ENCODE measurements at regions not wholly inside any gene's neighbourhood (a gene's known extent, or its start where the extent isn't known, plus 50 kb on each side); places are given as distances from the start of the nearest gene placed in this dataset.

DNA sequence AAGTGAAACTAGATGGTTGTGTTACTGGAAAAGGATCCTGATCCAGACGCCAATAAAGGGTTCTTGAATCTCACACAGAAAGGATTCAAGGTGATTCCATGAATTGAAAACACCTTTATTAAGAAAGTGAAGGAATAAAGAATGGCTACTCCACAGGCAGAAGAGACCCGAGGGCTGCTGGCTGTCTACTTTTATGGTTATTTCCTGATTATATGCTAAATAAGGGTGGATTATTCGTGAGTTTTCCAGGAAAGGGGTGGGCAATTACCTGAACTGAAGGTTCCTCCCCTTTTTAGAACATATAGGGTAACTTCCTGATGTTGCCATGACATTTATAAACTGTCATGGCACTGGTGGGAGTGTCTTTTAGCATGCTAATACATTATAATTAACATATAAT lies 50.9 kb upstream of the WARS2 start:
- Histone ChIP-seq H3K9me3 (no peaks in the 10 kb centered on the region), H3K4me1 (ENCODE audit: low read depth) (no peaks in the 10 kb centered on the region), H3K36me3 (ENCODE audit: low read depth) (no peaks in the 10 kb centered on the region), H3K4me3 (no peak overlapping the region)
- intact Hi-C loops (cut with DNase I, micrococcal nuclease) = no loop called here
- no peak for ATAC-seq
- TF ChIP-seq, protein P1, sequence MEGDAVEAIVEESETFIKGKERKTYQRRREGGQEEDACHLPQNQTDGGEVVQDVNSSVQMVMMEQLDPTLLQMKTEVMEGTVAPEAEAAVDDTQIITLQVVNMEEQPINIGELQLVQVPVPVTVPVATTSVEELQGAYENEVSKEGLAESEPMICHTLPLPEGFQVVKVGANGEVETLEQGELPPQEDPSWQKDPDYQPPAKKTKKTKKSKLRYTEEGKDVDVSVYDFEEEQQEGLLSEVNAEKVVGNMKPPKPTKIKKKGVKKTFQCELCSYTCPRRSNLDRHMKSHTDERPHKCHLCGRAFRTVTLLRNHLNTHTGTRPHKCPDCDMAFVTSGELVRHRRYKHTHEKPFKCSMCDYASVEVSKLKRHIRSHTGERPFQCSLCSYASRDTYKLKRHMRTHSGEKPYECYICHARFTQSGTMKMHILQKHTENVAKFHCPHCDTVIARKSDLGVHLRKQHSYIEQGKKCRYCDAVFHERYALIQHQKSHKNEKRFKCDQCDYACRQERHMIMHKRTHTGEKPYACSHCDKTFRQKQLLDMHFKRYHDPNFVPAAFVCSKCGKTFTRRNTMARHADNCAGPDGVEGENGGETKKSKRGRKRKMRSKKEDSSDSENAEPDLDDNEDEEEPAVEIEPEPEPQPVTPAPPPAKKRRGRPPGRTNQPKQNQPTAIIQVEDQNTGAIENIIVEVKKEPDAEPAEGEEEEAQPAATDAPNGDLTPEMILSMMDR (IDR thresholded peaks at IDR 0.05) = no peak
- DNase-seq = no peak

DNA sequence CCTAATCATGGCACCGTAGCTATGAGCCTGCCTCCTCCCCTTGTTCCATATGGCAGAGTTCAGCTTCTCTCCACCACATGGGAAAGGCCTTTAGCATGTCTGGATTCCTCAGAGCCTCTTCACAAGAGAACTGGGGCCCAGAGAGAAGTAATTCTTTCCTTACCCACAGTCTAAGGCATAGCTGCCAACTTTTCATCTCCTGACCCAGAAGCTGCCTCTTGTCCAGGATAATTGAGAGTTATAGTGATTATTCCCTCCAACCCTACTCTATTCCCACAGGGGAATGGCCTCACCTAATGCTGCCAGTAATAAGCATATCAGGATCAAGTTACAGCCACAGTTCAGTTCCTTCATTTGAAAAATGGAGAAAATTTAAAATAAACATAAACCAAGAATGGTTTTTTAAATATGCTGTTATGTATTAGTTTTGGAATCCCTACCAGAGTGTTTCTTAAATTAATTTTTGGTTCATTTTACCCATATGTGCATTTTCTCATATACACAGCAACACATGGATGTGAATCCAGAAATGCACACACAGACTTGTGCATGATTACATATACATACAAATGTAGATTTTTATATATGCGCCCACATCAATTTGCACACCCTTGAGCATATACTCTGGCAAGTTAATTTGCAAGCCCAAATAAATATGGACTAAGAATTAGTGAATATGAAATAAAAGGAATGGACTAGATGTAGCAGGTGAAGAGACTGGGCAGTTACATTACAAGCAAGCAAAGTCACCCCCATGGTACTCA lies 63.9 kb upstream of the WARS2 start:
- ATAC-seq (no peak), DNase-seq (no peak)
- H3K4me3 ChIP-seq = no peak overlapping the region
- no peaks in the 10 kb centered on the region for H3K36me3 ChIP-seq (ENCODE audit: low read depth)
- TF ChIP-seq, protein P1 (IDR thresholded peaks at IDR 0.05) = no peak
- intact Hi-C loops (cut with DNase I, micrococcal nuclease) = no loop called here
- H3K4me1 ChIP-seq (ENCODE audit: low read depth) = no peaks in the 10 kb centered on the region
- peaks cover 3% of the 10 kb centered on the region for H3K9me3 ChIP-seq

DNA sequence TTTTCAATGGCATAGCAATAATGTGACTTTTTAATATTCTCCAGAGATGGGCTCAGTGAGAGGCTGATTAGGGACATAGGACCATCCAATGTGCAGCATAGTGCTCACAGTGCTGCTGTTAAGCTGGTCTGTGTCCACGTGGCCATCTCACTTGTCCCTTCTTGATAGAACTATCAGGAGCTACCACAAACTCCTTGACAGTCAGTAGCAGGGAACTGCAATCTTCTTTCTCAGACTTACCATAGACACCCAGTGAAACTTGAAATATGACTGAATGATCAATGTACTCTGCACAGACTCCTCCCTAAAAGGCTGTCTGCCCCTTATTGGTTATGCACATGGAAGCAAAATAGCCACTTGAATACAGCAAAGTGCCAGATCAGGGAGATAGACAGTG lies 64.5 kb upstream of the WARS2 start:
- H3K4me1 ChIP-seq (ENCODE audit: low read depth) = no peaks in the 10 kb centered on the region
- no peak for DNase-seq
- no peaks in the 10 kb centered on the region for H3K9me3 ChIP-seq
- TF ChIP-seq, protein P1 (IDR thresholded peaks at IDR 0.05) = no peak
- ATAC-seq = no peak
- intact Hi-C loops (cut with DNase I, micrococcal nuclease) = no loop called here
- no peak overlapping the region for H3K4me3 ChIP-seq
- H3K36me3 ChIP-seq (ENCODE audit: low read depth) = no peaks in the 10 kb centered on the region

DNA sequence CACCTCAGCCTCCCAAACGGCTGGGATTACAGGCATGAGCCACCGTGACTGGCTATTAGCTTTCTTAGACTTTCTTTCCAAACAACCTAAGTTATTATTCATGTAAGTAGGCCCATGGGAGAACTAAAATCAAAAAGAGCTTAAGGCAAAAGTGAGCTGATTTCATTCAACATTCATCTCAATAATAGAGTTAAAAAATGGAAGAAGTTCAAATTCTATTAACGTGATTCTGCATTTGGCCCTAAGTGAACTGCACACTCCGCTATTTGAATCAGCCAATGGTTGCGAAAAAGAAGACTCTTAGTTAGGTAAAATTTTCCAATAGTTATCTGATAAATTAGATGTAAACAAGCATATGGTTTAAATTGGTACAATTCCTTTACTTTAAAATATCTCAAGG lies 68.6 kb upstream of the WARS2 start:
- intact Hi-C loops (cut with DNase I, micrococcal nuclease) = no loop called here
- ATAC-seq (no peak), DNase-seq (no peak)
- H3K36me3 ChIP-seq (ENCODE audit: low read depth) = no peaks in the 10 kb centered on the region
- H3K4me1 ChIP-seq (ENCODE audit: low read depth) = no peaks in the 10 kb centered on the region
- no peak overlapping the region for H3K4me3 ChIP-seq
- TF ChIP-seq, protein P1 (IDR thresholded peaks at IDR 0.05) = no peak
- H3K9me3 ChIP-seq = peaks cover 3% of the 10 kb centered on the region

DNA sequence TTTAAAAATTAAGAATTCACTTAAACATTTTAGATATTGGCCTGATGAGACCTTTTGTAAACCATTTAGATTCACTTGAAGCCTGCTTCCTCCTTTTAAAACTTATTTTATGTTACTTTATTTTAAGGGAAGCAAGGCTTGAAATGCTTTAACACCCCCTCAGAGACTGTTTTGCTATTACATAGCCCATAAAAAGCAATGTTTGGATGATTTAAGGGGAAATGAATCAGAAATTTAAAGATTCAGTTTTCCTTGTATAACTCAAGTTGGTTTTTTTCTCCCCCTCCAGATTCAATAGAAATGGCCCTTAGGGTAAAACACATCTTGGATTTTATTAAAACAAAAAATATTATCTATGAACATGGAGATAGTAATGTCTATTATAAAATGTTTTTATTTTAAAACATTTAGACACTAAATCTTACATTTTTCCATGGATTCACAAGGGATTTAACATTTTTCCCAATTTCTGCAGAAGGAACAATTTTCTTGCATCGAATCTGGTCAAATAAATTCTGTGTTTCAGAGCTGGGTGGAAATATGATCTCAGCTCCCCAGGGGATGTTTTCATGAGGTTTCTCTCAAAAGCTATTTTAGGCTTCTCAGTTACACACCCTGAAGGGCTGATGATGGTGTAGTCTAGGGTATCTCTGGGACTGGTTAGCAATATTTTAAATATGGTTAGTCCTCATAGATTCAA lies 69.3 kb upstream of the WARS2 start:
- Histone ChIP-seq H3K9me3 (peaks cover 3% of the 10 kb centered on the region), H3K4me3 (no peak overlapping the region), H3K36me3 (ENCODE audit: low read depth) (no peaks in the 10 kb centered on the region), H3K4me1 (ENCODE audit: low read depth) (no peaks in the 10 kb centered on the region)
- ATAC-seq (no peak), DNase-seq (no peak)
- intact Hi-C loops (cut with DNase I, micrococcal nuclease) = no loop called here
- TF ChIP-seq, protein P1 (IDR thresholded peaks at IDR 0.05) = no peak
